NB4 (cell line): ENCODE measurements at regions not wholly inside any gene's neighbourhood (a gene's known extent, or its start where the extent isn't known, plus 50 kb on each side); places are given as distances from the start of the nearest gene placed in this dataset.

ENCODE experiments used
- DNase-seq: peaks from one replicate; pipeline ENCODE4 v3.0.0; 2010; ENCODE audit warnings: low read depth
- H3K4me3 ChIP-seq: one replicate; pipeline ENCODE4 v1.5.1; 2011; ENCODE audit warnings: mild to moderate bottlenecking, low read depth, low read length, moderate library complexity
- MYC ChIP-seq: IDR thresholded peaks from 2 replicates; pipeline ENCODE4 v1.6.1; 2011; ENCODE audit warnings: low read depth, low read length
- POLR2A ChIP-seq: IDR thresholded peaks from 2 replicates; pipeline ENCODE4 v1.6.1; 2011; ENCODE audit warnings: mild to moderate bottlenecking; ENCODE audit not compliant: insufficient read length; ENCODE audit errors: extremely low read depth
- TF ChIP-seq, protein P1 (sequence below): IDR thresholded peaks from one replicate; pipeline ENCODE4 v1.5.1; 2012; ENCODE audit warnings: low read depth, low read length
- TF ChIP-seq, protein P2 (sequence below): IDR thresholded peaks from 2 replicates; pipeline ENCODE4 v1.6.1; 2011; ENCODE audit warnings: low read depth, low read length

DNA sequence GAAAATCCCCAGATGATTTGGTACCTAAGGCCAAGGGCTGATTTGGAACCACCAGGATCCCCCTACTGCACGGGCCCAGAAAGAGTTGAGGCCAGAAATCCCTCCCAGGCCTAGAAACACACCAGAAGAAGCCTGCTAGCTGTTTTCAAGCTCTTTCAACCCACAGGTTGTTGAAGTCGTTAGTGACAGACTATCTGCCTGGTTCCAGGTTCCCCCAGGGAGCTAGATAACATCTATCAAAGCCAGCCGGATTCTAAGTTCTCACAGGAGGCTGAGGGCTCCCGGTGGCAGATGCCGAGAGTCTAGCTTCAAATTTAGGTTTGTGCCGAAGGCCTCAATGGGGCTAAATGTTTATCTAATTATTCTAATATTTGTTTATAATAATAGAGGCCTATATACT is 132.0 kb upstream of the ATP6AP2 start:
- DNase-seq = no peak
- no peak overlapping the region for H3K4me3 ChIP-seq
- no peak for TF ChIP-seq MYC
- TF ChIP-seq, protein P1, sequence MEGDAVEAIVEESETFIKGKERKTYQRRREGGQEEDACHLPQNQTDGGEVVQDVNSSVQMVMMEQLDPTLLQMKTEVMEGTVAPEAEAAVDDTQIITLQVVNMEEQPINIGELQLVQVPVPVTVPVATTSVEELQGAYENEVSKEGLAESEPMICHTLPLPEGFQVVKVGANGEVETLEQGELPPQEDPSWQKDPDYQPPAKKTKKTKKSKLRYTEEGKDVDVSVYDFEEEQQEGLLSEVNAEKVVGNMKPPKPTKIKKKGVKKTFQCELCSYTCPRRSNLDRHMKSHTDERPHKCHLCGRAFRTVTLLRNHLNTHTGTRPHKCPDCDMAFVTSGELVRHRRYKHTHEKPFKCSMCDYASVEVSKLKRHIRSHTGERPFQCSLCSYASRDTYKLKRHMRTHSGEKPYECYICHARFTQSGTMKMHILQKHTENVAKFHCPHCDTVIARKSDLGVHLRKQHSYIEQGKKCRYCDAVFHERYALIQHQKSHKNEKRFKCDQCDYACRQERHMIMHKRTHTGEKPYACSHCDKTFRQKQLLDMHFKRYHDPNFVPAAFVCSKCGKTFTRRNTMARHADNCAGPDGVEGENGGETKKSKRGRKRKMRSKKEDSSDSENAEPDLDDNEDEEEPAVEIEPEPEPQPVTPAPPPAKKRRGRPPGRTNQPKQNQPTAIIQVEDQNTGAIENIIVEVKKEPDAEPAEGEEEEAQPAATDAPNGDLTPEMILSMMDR = no peak
- no peak for TF ChIP-seq POLR2A
- TF ChIP-seq, protein P2, sequence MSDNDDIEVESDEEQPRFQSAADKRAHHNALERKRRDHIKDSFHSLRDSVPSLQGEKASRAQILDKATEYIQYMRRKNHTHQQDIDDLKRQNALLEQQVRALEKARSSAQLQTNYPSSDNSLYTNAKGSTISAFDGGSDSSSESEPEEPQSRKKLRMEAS = no peak

DNA sequence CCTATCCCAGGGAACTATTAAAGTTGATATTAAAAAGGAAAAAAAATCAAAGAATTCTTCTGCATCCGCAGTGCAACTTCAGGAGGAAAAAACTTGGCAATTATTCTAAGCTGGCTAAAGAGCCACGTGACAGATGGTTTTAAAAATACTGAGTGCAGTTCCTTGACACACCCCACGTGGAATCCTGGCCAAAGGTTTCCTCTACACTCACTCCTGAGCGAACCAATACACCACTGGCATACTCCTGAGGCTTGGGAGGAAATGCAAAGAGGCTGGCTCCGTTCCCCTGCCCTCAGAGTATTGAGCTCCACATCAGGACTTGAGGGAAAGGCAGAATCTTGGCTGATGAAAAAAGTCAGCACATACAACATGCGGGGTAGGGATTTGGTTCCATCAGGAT is 133.8 kb upstream of the ATP6AP2 start:
- DNase-seq = no peak
- H3K4me3 ChIP-seq = no peak overlapping the region
- TF ChIP-seq, protein P2 = no peak
- TF ChIP-seq, protein P1 = no peak
- TF ChIP-seq POLR2A (no peak), MYC (no peak)

GRCh38 chrX:40445691-40446090 is 135.1 kb upstream of the ATP6AP2 start:
- peak; percentile 33 for DNase-seq
- H3K4me3 ChIP-seq = no peak overlapping the region
- TF ChIP-seq, protein P2 = no peak

- no peak overlapping the region for H3K4me3 ChIP-seq
- no peak for DNase-seq
- TF ChIP-seq, protein P2 = no peak
- TF ChIP-seq, protein P1 = no peak
- TF ChIP-seq POLR2A = no peak
- TF ChIP-seq MYC = no peak
Observed at GRCh38 chrX:40444798-40445496, 135.8 kb upstream of the ATP6AP2 start.

DNA sequence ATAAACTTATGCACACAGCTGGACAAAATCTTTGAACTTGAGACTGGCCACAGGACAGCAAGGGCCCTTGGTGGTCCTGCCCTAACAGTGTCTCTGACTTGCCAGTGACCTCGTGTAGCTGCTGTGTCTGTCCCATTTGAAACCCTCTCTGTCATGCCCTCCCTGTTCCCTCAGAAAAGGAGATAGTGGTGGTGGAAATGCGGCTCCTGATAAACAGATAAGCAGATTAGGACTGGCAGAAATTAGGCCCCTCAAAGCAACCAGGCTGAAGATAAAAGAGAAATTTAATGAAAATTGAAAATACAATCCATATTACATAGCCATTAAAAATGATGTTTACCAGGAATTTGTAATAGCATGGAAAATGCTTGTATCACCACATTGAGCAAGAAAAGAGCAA is 136.6 kb upstream of the ATP6AP2 start:
- H3K4me3 ChIP-seq = no peak overlapping the region
- no peak for TF ChIP-seq POLR2A
- TF ChIP-seq, protein P1 = no peak
- DNase-seq = no peak

DNA sequence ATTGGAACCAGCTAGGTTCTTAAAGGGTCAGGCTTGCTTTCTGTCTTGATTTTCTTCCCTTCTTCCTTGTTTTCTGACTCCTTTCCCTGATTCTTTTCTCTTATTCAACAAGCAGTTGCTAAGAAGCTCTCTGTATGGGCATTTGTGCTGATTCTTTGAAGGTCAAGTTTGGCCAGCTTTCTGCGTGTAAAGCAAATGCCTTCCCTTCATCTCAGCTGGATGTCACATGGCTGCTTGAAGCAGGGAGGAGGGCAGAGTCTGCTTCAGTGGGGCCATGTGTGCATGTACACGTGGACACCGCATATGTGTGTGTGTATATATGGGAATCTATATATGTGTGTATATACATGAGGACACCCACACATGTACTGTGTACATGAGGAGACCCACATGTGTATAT is 139.9 kb upstream of the ATP6AP2 start:
- TF ChIP-seq, protein P1 = no peak
- TF ChIP-seq POLR2A (no peak), MYC (no peak)
- TF ChIP-seq, protein P2 = no peak
- no peak overlapping the region for H3K4me3 ChIP-seq
- DNase-seq = no peak
